ENCODE measurements at regions not wholly inside any gene's neighbourhood (a gene's known extent, or its start where the extent isn't known, plus 50 kb on each side); places are given as distances from the start of the nearest gene placed in this dataset.

GRCh38 chrY:17366400-17366799 is 513.6 kb downstream of the CDY2B start:
- H3K27me3 Mint-ChIP-seq (ENCODE audit: low read depth in 3 of 3): peaks cover 0 to 1% (median 0%) of the 10 kb centered on the region in 3 donors
- no peaks in the 10 kb centered on the region for H3K4me1 Mint-ChIP-seq
- DNase-seq: no peak
- H3K27ac Mint-ChIP-seq: no peak overlapping the region
- H3K36me3 Mint-ChIP-seq: peaks cover 0 to 4% (median 0%) of the 10 kb centered on the region in 3 donors
- no peak overlapping the region for H3K4me3 Mint-ChIP-seq
- H3K9me3 Mint-ChIP-seq: peaks cover 0 to 4% (median 0%) of the 10 kb centered on the region in 6 donors

- H3K4me1 Mint-ChIP-seq: no peaks in the 10 kb centered on the region
- DNase-seq: no peak
- no peaks in the 10 kb centered on the region for H3K27me3 Mint-ChIP-seq (ENCODE audit: low read depth in 3 of 3)
- H3K36me3 Mint-ChIP-seq: no peaks in the 10 kb centered on the region
- H3K4me3 Mint-ChIP-seq: no peak overlapping the region
- H3K9me3 Mint-ChIP-seq: peaks cover 0 to 11% (median 0%) of the 10 kb centered on the region in 6 donors
- H3K27ac Mint-ChIP-seq: no peak overlapping the region
Observed at GRCh38 chrY:17339028-17339427, 541.0 kb downstream of the CDY2B start.

GRCh38 chrY:17330733-17331132 is 549.3 kb downstream of the CDY2B start:
- DNase-seq: no peak
- no peak overlapping the region for H3K27ac Mint-ChIP-seq
- H3K4me3 Mint-ChIP-seq: no peak overlapping the region
- H3K27me3 Mint-ChIP-seq (ENCODE audit: low read depth in 3 of 3): no peaks in the 10 kb centered on the region
- H3K9me3 Mint-ChIP-seq: peaks cover 0 to 6% (median 0%) of the 10 kb centered on the region in 6 donors
- H3K36me3 Mint-ChIP-seq: no peaks in the 10 kb centered on the region
- no peaks in the 10 kb centered on the region for H3K4me1 Mint-ChIP-seq

GRCh38 chrY:17319916-17320315 is 560.1 kb downstream of the CDY2B start:
- no peak for DNase-seq
- Mint-ChIP-seq H3K4me1 (no peaks in the 10 kb centered on the region), H3K27ac (no peak overlapping the region), H3K27me3 (ENCODE audit: low read depth in 3 of 3) (no peaks in the 10 kb centered on the region), H3K9me3 (peaks cover 0 to 7% (median 0%) of the 10 kb centered on the region in 6 donors), H3K36me3 (no peaks in the 10 kb centered on the region), H3K4me3 (no peak overlapping the region)

- no peak for DNase-seq
- Mint-ChIP-seq H3K4me1 (no peaks in the 10 kb centered on the region), H3K27me3 (ENCODE audit: low read depth in 3 of 3) (no peaks in the 10 kb centered on the region), H3K9me3 (peaks cover 0 to 3% (median 0%) of the 10 kb centered on the region in 6 donors), H3K27ac (no peak overlapping the region), H3K36me3 (no peaks in the 10 kb centered on the region), H3K4me3 (no peak overlapping the region)
Observed at GRCh38 chrY:17318631-17319030, 561.4 kb downstream of the CDY2B start.

GRCh38 chrY:17277056-17277455 is 603.0 kb downstream of the CDY2B start:
- no peaks in the 10 kb centered on the region for H3K27me3 Mint-ChIP-seq (ENCODE audit: low read depth in 3 of 3)
- DNase-seq: no peak
- no peaks in the 10 kb centered on the region for H3K36me3 Mint-ChIP-seq
- peaks cover 0 to 3% (median 0%) of the 10 kb centered on the region in 6 donors for H3K9me3 Mint-ChIP-seq
- H3K4me1 Mint-ChIP-seq: no peaks in the 10 kb centered on the region
- H3K27ac Mint-ChIP-seq: no peak overlapping the region
- no peak overlapping the region for H3K4me3 Mint-ChIP-seq

- H3K4me1 Mint-ChIP-seq: no peaks in the 10 kb centered on the region
- DNase-seq: no peak
- peaks cover 0 to 1% (median 0%) of the 10 kb centered on the region in 6 donors for H3K9me3 Mint-ChIP-seq
- H3K36me3 Mint-ChIP-seq: no peaks in the 10 kb centered on the region
- H3K27me3 Mint-ChIP-seq (ENCODE audit: low read depth in 3 of 3): no peaks in the 10 kb centered on the region
- H3K4me3 Mint-ChIP-seq: no peak overlapping the region
- no peak overlapping the region for H3K27ac Mint-ChIP-seq
Observed at GRCh38 chrY:17259497-17259896, 620.5 kb downstream of the CDY2B start.

- H3K9me3 Mint-ChIP-seq: peaks cover 0 to 19% (median 0%) of the 10 kb centered on the region in 6 donors
- no peaks in the 10 kb centered on the region for H3K36me3 Mint-ChIP-seq
- H3K4me3 Mint-ChIP-seq: no peak overlapping the region
- H3K27me3 Mint-ChIP-seq (ENCODE audit: low read depth in 3 of 3): peaks cover 0 to 3% (median 0%) of the 10 kb centered on the region in 3 donors
- DNase-seq: no peak
- no peak overlapping the region for H3K27ac Mint-ChIP-seq
- H3K4me1 Mint-ChIP-seq: no peaks in the 10 kb centered on the region
Observed at GRCh38 chrY:17238406-17238805, 641.6 kb downstream of the CDY2B start.

GRCh38 chrY:17235769-17236168 is 644.3 kb downstream of the CDY2B start:
- peaks cover 0 to 9% (median 0%) of the 10 kb centered on the region in 6 donors for H3K9me3 Mint-ChIP-seq

GRCh38 chrY:17233435-17234109 is 646.4 kb downstream of the CDY2B start:
- Mint-ChIP-seq H3K27me3 (ENCODE audit: low read depth in 3 of 3) (no peaks in the 10 kb centered on the region), H3K4me3 (no peak overlapping the region), H3K27ac (no peak overlapping the region), H3K36me3 (no peaks in the 10 kb centered on the region), H3K9me3 (peaks cover 0 to 17% (median 0%) of the 10 kb centered on the region in 6 donors), H3K4me1 (no peaks in the 10 kb centered on the region)
- no peak for DNase-seq

More at GRCh38 chrY:17235769-17236168, 644.3 kb downstream of the CDY2B start:
- Mint-ChIP-seq H3K27ac (no peak overlapping the region), H3K27me3 (ENCODE audit: low read depth in 3 of 3) (peaks cover 0 to 3% (median 0%) of the 10 kb centered on the region in 3 donors), H3K4me3 (no peak overlapping the region), H3K36me3 (no peaks in the 10 kb centered on the region), H3K4me1 (no peaks in the 10 kb centered on the region)
- no peak for DNase-seq

- Mint-ChIP-seq H3K9me3 (peaks cover 0 to 15% (median 0%) of the 10 kb centered on the region in 6 donors), H3K4me1 (no peaks in the 10 kb centered on the region), H3K4me3 (no peak overlapping the region), H3K36me3 (no peaks in the 10 kb centered on the region), H3K27me3 (ENCODE audit: low read depth in 3 of 3) (no peaks in the 10 kb centered on the region), H3K27ac (no peak overlapping the region)
- DNase-seq: no peak
Observed at GRCh38 chrY:17231994-17232393, 648.0 kb downstream of the CDY2B start.

- H3K4me3 Mint-ChIP-seq: no peak overlapping the region
- no peaks in the 10 kb centered on the region for H3K36me3 Mint-ChIP-seq
- peaks cover 0 to 2% (median 0%) of the 10 kb centered on the region in 6 donors for H3K9me3 Mint-ChIP-seq
- no peaks in the 10 kb centered on the region for H3K4me1 Mint-ChIP-seq
- peaks cover 0 to 2% (median 0%) of the 10 kb centered on the region in 3 donors for H3K27me3 Mint-ChIP-seq (ENCODE audit: low read depth in 3 of 3)
- no peak for DNase-seq
- H3K27ac Mint-ChIP-seq: no peak overlapping the region
Observed at GRCh38 chrY:17223502-17223901, 656.5 kb downstream of the CDY2B start.

GRCh38 chrY:17202395-17202794 is 677.6 kb downstream of the CDY2B start:
- H3K27me3 Mint-ChIP-seq (ENCODE audit: low read depth in 3 of 3): no peaks in the 10 kb centered on the region
- no peak overlapping the region for H3K27ac Mint-ChIP-seq
- no peaks in the 10 kb centered on the region for H3K36me3 Mint-ChIP-seq
- no peaks in the 10 kb centered on the region for H3K9me3 Mint-ChIP-seq
- H3K4me1 Mint-ChIP-seq: no peaks in the 10 kb centered on the region
- H3K4me3 Mint-ChIP-seq: no peak overlapping the region
- no peak for DNase-seq

GRCh38 chrY:17184299-17184698 is 695.7 kb downstream of the CDY2B start:
- DNase-seq: no peak
- no peak overlapping the region for H3K4me3 Mint-ChIP-seq

GRCh38 chrY:17166881-17167280 is 713.1 kb downstream of the CDY2B start:
- Mint-ChIP-seq H3K36me3 (no peaks in the 10 kb centered on the region), H3K27ac (no peak overlapping the region), H3K4me3 (no peak overlapping the region), H3K27me3 (ENCODE audit: low read depth in 3 of 3) (no peaks in the 10 kb centered on the region), H3K9me3 (peaks cover 0 to 4% (median 0%) of the 10 kb centered on the region in 6 donors), H3K4me1 (no peaks in the 10 kb centered on the region)
- DNase-seq: no peak

More at GRCh38 chrY:17184299-17184698, 695.7 kb downstream of the CDY2B start:
- H3K9me3 Mint-ChIP-seq: peaks cover 0 to 3% (median 0%) of the 10 kb centered on the region in 6 donors
- no peaks in the 10 kb centered on the region for H3K4me1 Mint-ChIP-seq
- no peaks in the 10 kb centered on the region for H3K36me3 Mint-ChIP-seq
- no peak overlapping the region for H3K27ac Mint-ChIP-seq
- H3K27me3 Mint-ChIP-seq (ENCODE audit: low read depth in 3 of 3): peaks cover 0 to 2% (median 0%) of the 10 kb centered on the region in 3 donors

Measured in immature natural killer cell (primary cell).